H1 (cell line): ENCODE measurements at regions not wholly inside any gene's neighbourhood (a gene's known extent, or its start where the extent isn't known, plus 50 kb on each side); places are given as distances from the start of the nearest gene placed in this dataset.

Source experiments
- CTCF ChIA-PET: fragments of 300-600 bp; sonication (Branson Sonifier 250); formaldehyde crosslinking; loops from one replicate; lab custom pipeline; 2021; ENCODE audit not compliant: partially characterized antibody; lab: Charles Lee
- POLR2A ChIA-PET: fragments of 300-600 bp; sonication (Branson Sonifier 250); formaldehyde crosslinking; loops from one replicate; lab custom pipeline; 2021; ENCODE audit warnings: inconsistent platforms; ENCODE audit not compliant: partially characterized antibody; lab: Charles Lee
- DNase-seq, 2 experiments: peaks; one replicate each; pipeline versions ENCODE4 v3.0.0 to v3.0.0-alpha.2; 2010 to 2022; ENCODE audit warnings: low spot score in 2 of 2, low read depth in 1 of 2, mixed read lengths in 1 of 2
- FAIRE-seq: peaks from 2 replicates; lab custom pipeline; 2011; peaks lifted over from hg19 to GRCh38; lab: Jason Lieb, UNC
- H2AFZ ChIP-seq: 2 replicates; pipeline ENCODE4 v1.8.1; 2012; ENCODE audit warnings: low read length, inconsistent platforms
- H2AK5ac ChIP-seq: 2 replicates; pipeline ENCODE4 v1.6.1; 2013; ENCODE audit warnings: low read depth, low read length
- H2BK120ac ChIP-seq: replicated peaks from 2 replicates; pipeline ENCODE3; 2013; ENCODE audit warnings: low read depth, low read length, inconsistent platforms
- H2BK12ac ChIP-seq: 2 replicates; pipeline ENCODE4 v1.6.1; 2013; ENCODE audit warnings: low read depth, low read length
- H2BK15ac ChIP-seq: 2 replicates; pipeline ENCODE4 v1.6.1; 2013; ENCODE audit warnings: low read length
- H2BK20ac ChIP-seq: 2 replicates; pipeline ENCODE4 v1.6.1; 2013; ENCODE audit warnings: low read length
- H2BK5ac ChIP-seq: 2 replicates; pipeline ENCODE4 v1.6.1; 2013; ENCODE audit warnings: low read depth, low read length
- H3K14ac ChIP-seq: 2 replicates; pipeline ENCODE4 v1.6.1; 2013; ENCODE audit warnings: inconsistent platforms; ENCODE audit not compliant: insufficient read length
- H3K18ac ChIP-seq: 2 replicates; pipeline ENCODE4 v1.6.1; 2013; ENCODE audit warnings: low read length; ENCODE audit errors: extremely low read depth
- H3K23ac ChIP-seq: 2 replicates; pipeline ENCODE4 v1.6.1; 2013; ENCODE audit warnings: inconsistent platforms; ENCODE audit not compliant: insufficient read length
- H3K23me2 ChIP-seq: 2 replicates; pipeline ENCODE4 v1.6.1; 2013; ENCODE audit warnings: low read depth, low read length
- H3K27ac ChIP-seq: 2 replicates; pipeline ENCODE4 v1.6.1; 2011; ENCODE audit warnings: low read depth, low read length, inconsistent platforms
- H3K27me3 ChIP-seq, 4 experiments: replicated peaks in 1 of 4; 1 replicate in 1 of 4; 2 replicates in 3 of 4; pipeline versions ENCODE4 v1.6.1 to v1.8.1; 2011 to 2013; ENCODE audit warnings: low read length in 3 of 4, mild to moderate bottlenecking in 3 of 4, inconsistent platforms in 2 of 4, mixed read lengths in 2 of 4, moderate library complexity in 1 of 4; ENCODE audit not compliant: control insufficient read depth in 3 of 4, insufficient read depth in 3 of 4; ENCODE audit errors: extremely low read depth in 1 of 4
- H3K36me3 ChIP-seq, 4 experiments: 2 replicates each; pipeline versions ENCODE4 v1.6.1 to v1.8.1; 2011 to 2013; ENCODE audit warnings: mild to moderate bottlenecking in 4 of 4, low read length in 3 of 4, moderate library complexity in 2 of 4, control low read depth in 1 of 4, inconsistent platforms in 1 of 4; ENCODE audit not compliant: insufficient read depth in 4 of 4, control insufficient read depth in 2 of 4
- H3K4ac ChIP-seq: replicated peaks from 2 replicates; pipeline ENCODE3; 2013; ENCODE audit warnings: low read length, low read depth, mixed read lengths, inconsistent platforms; ENCODE audit not compliant: insufficient read length
- H3K4me1 ChIP-seq, 4 experiments: replicated peaks in 1 of 4; 1 replicate in 1 of 4; 2 replicates in 3 of 4; pipeline versions ENCODE4 v1.6.1 to v1.8.1; 2011 to 2013; ENCODE audit warnings: low read length in 3 of 4, inconsistent platforms in 2 of 4, mixed read lengths in 1 of 4; ENCODE audit not compliant: insufficient read depth in 4 of 4, control insufficient read depth in 3 of 4
- H3K4me2 ChIP-seq, 2 experiments: 2 replicates each; pipeline versions ENCODE4 v1.6.1 to v1.8.1; 2011 to 2013; ENCODE audit warnings: low read depth in 2 of 2, low read length in 2 of 2, control low read depth in 1 of 2, inconsistent platforms in 1 of 2, mild to moderate bottlenecking in 1 of 2; ENCODE audit not compliant: insufficient read depth in 1 of 2
- H3K4me3 ChIP-seq, 4 experiments: fragments of 200-600, 300-600 bp in 1 of 4; sonication (generic), shearing (Covaris generic), sonication (Bioruptor Twin) in 1 of 4; 2 replicates each; pipeline versions ENCODE4 v1.5.1 to v1.8.1; 2011 to 2016; ENCODE audit warnings: low read length in 4 of 4, low read depth in 3 of 4, control low read depth in 2 of 4, inconsistent platforms in 2 of 4, mild to moderate bottlenecking in 2 of 4, mixed read lengths in 1 of 4, moderate library complexity in 1 of 4; ENCODE audit not compliant: insufficient read depth in 2 of 4; ENCODE audit errors: extremely low read depth in 1 of 4
- H3K56ac ChIP-seq: replicated peaks from 2 replicates; pipeline ENCODE3; 2013; ENCODE audit warnings: low read depth, mild to moderate bottlenecking, mixed read lengths, low read length, inconsistent platforms; ENCODE audit not compliant: insufficient read length
- H3K79me1 ChIP-seq: 2 replicates; pipeline ENCODE4 v1.6.1; 2013; ENCODE audit warnings: low read depth, low read length, control low read depth
- H3K79me2 ChIP-seq, 2 experiments: 2 replicates each; pipeline versions ENCODE4 v1.6.1 to v1.8.1; 2012 to 2013; ENCODE audit warnings: low read length in 2 of 2, mild to moderate bottlenecking in 2 of 2, inconsistent platforms in 1 of 2; ENCODE audit not compliant: insufficient read depth in 2 of 2, control insufficient read depth in 1 of 2
- H3K9ac ChIP-seq, 4 experiments: replicated peaks in 1 of 4; 1 replicate in 1 of 4; 2 replicates in 3 of 4; pipeline versions ENCODE4 v1.6.1 to v1.8.1; 2011 to 2013; ENCODE audit warnings: low read depth in 3 of 4, low read length in 3 of 4, control low read depth in 2 of 4, mild to moderate bottlenecking in 2 of 4, moderate library complexity in 2 of 4, inconsistent platforms in 1 of 4; ENCODE audit errors: extremely low read depth in 1 of 4
- H3K9me3 ChIP-seq, 2 experiments: 2 replicates each; pipeline versions ENCODE4 v1.6.1 to v1.8.1; 2012 to 2013; ENCODE audit warnings: mild to moderate bottlenecking in 2 of 2, moderate library complexity in 2 of 2, control low read depth in 1 of 2, inconsistent platforms in 1 of 2, low read depth in 1 of 2, low read length in 1 of 2, mixed read lengths in 1 of 2; ENCODE audit not compliant: insufficient read depth in 2 of 2
- H4K20me1 ChIP-seq, 2 experiments: replicated peaks in 1 of 2; 2 replicates each; pipeline versions ENCODE3 to v1.8.1; 2011 to 2013; ENCODE audit warnings: inconsistent platforms in 2 of 2, low read length in 2 of 2, mild to moderate bottlenecking in 1 of 2; ENCODE audit not compliant: insufficient read depth in 2 of 2, control insufficient read depth in 1 of 2
- H4K5ac ChIP-seq: 2 replicates; pipeline ENCODE4 v1.6.1; 2013; ENCODE audit warnings: low read length, low read depth, mixed read lengths, inconsistent platforms; ENCODE audit not compliant: insufficient read length
- H4K8ac ChIP-seq: 2 replicates; pipeline ENCODE4 v1.8.0; 2013; ENCODE audit warnings: mild to moderate bottlenecking, moderate library complexity, low read length, inconsistent platforms; ENCODE audit not compliant: insufficient read depth; ENCODE audit errors: extremely low read depth
- H4K91ac ChIP-seq: replicated peaks from 2 replicates; pipeline ENCODE3; 2013; ENCODE audit warnings: low read length, mixed read lengths, inconsistent platforms; ENCODE audit not compliant: insufficient read length
- BRCA1 ChIP-seq: IDR thresholded peaks from 2 replicates; pipeline ENCODE4 v1.6.1; 2012; ENCODE audit warnings: low read depth, low read length, improper control_type of control experiment
- CTBP2 ChIP-seq: IDR thresholded peaks from 2 replicates; pipeline ENCODE4 v1.7.0; 2011; ENCODE audit warnings: borderline replicate concordance, mild to moderate bottlenecking, moderate library complexity, mixed read lengths, low read length; ENCODE audit not compliant: insufficient read depth, insufficient read length
- CTCF ChIP-seq, 3 experiments: IDR thresholded peaks; 1 replicate in 2 of 3; 2 replicates in 1 of 3; pipeline versions ENCODE4 v1.5.1 to v1.6.1; 2011; ENCODE audit warnings: low read length in 3 of 3, mild to moderate bottlenecking in 3 of 3, inconsistent platforms in 2 of 3, low read depth in 1 of 3, moderate library complexity in 1 of 3; ENCODE audit not compliant: insufficient read depth in 1 of 3; ENCODE audit errors: control extremely low read depth in 1 of 3
- EP300 ChIP-seq, 2 experiments: IDR thresholded peaks; 1 replicate in 1 of 2; 2 replicates in 1 of 2; pipeline ENCODE4 v1.6.1; 2011 to 2012; ENCODE audit warnings: low read depth in 2 of 2, low read length in 2 of 2, mild to moderate bottlenecking in 2 of 2, borderline replicate concordance in 1 of 2, inconsistent platforms in 1 of 2, moderate library complexity in 1 of 2
- NANOG ChIP-seq: IDR thresholded peaks from 2 replicates; pipeline ENCODE4 v1.6.1; 2011; ENCODE audit warnings: low read length, low read depth, mild to moderate bottlenecking, inconsistent platforms; ENCODE audit not compliant: insufficient read depth, poor library complexity, severe bottlenecking
- POU5F1 ChIP-seq: IDR thresholded peaks from 2 replicates; pipeline ENCODE4 v1.6.1; 2011; ENCODE audit warnings: low read depth, mild to moderate bottlenecking, low read length, moderate library complexity
- RAD21 ChIP-seq, 2 experiments: IDR thresholded peaks in 1 of 2; conservative IDR thresholded peaks in 1 of 2; 2 replicates each; pipeline ENCODE4 v1.6.1; 2011; ENCODE audit warnings: low read depth in 2 of 2, low read length in 2 of 2, improper control_type of control experiment in 1 of 2, inconsistent platforms in 1 of 2, mild to moderate bottlenecking in 1 of 2, moderate library complexity in 1 of 2
- SIX5 ChIP-seq: IDR thresholded peaks from 2 replicates; pipeline ENCODE4 v1.6.1; 2011; ENCODE audit warnings: mild to moderate bottlenecking, low read depth, low read length
- SRF ChIP-seq: IDR thresholded peaks from 2 replicates; pipeline ENCODE4 v1.6.1; 2011; ENCODE audit warnings: mild to moderate bottlenecking, low read depth, low read length, moderate library complexity
- TBP ChIP-seq: IDR thresholded peaks from 2 replicates; pipeline ENCODE4 v1.6.1; 2011; ENCODE audit warnings: low read depth, low read length, improper control_type of control experiment
- YY1 ChIP-seq: IDR thresholded peaks from 2 replicates; pipeline ENCODE4 v1.6.1; 2011; ENCODE audit warnings: low read depth, mild to moderate bottlenecking, low read length

- H2BK120ac ChIP-seq, result no peak overlapping the region
- no peaks in the 10 kb centered on the region for H3K9me3 ChIP-seq
- ChIA-PET CTCF (interaction anchor here (0.7 to 3.3 kb wide), 11 partner anchors 11 to 190 kb away, joined by 3 to 30 read pairs (median 4); no protein-coding TSS in a partner anchor), POLR2A (no interaction called here)
- H2BK5ac ChIP-seq, result no peak overlapping the region
- no peak overlapping the region for H4K5ac ChIP-seq
- H4K20me1 ChIP-seq, result no peaks in the 10 kb centered on the region
- H4K8ac ChIP-seq, result peak overlapping the region; percentile 45; the same call in 1 of the 2 replicates
- H3K56ac ChIP-seq, result no peak overlapping the region
- H3K27ac ChIP-seq, result no peak overlapping the region
- H2BK15ac ChIP-seq, result no peak overlapping the region
- H3K9ac ChIP-seq, result no peak overlapping the region
- H3K23ac ChIP-seq, result no peak overlapping the region
- H3K36me3 ChIP-seq, result no peaks in the 10 kb centered on the region
- no peak for DNase-seq
- H3K23me2 ChIP-seq, result no peaks in the 10 kb centered on the region
- no peak overlapping the region for H3K4me2 ChIP-seq
- H3K27me3 ChIP-seq, result no peaks in the 10 kb centered on the region
- no peak overlapping the region for H3K4ac ChIP-seq
- H2AK5ac ChIP-seq, result no peak overlapping the region
- H4K91ac ChIP-seq, result no peak overlapping the region
- no peak overlapping the region for H3K4me3 ChIP-seq
- H2AFZ ChIP-seq, result peak overlapping the region; percentile 97; the same call in 1 of the 2 replicates
- TF ChIP-seq SRF, result no peak
- TF ChIP-seq NANOG, result no peak
- no peak for TF ChIP-seq SIX5
- no peak for TF ChIP-seq POU5F1
- no peak for TF ChIP-seq YY1
- no peak for TF ChIP-seq BRCA1
- TF ChIP-seq EP300 (IDR thresholded peaks at IDR 0.05; ENCODE audit: borderline replicate concordance in 1 of 2, low read depth in 2 of 2, low read length in 2 of 2), result no peak
- TF ChIP-seq CTBP2, result no peak
- TF ChIP-seq TBP, result no peak
- TF ChIP-seq CTCF (IDR thresholded peaks at IDR 0.05; ENCODE audit: control extremely low read depth in 1 of 3, insufficient read depth in 1 of 3, low read depth in 1 of 3, low read length in 3 of 3), result peak; percentile 26 to 43 (median 33); a peak in 3 of 4 replicates
- peak; percentile 53 to 65 for TF ChIP-seq RAD21 (IDR thresholded peaks at IDR 0.05 in 1 of 2, conservative IDR thresholded peaks at IDR 0.05 in 1 of 2; ENCODE audit: low read depth in 2 of 2, low read length in 2 of 2)
- H3K18ac ChIP-seq, result no peak overlapping the region
- H2BK12ac ChIP-seq, result peak overlapping the region; percentile 6; the same call in 1 of the 2 replicates
- no peaks in the 10 kb centered on the region for H3K79me1 ChIP-seq
- no peak overlapping the region for H2BK20ac ChIP-seq
- FAIRE-seq, result no peak
- no peak overlapping the region for H3K14ac ChIP-seq
- H3K79me2 ChIP-seq, result no peaks in the 10 kb centered on the region
- H3K4me1 ChIP-seq, result no peaks in the 10 kb centered on the region
Measured at GRCh38 chr2:139031722-139032121, 251.5 kb upstream of the NXPH2 start.
